Sigmoid colon (tissue), 4 donors: ENCODE measurements at regions not wholly inside any gene's neighbourhood (a gene's known extent, or its start where the extent isn't known, plus 50 kb on each side); places are given as distances from the start of the nearest gene placed in this dataset.

ENCODE experiments used
- CTCF ChIP-seq, 4 experiments: fragments of 450-650 bp in 3 of 4; fragments of 200-600 bp in 1 of 4; IDR thresholded peaks; one replicate each; pipeline ENCODE4 v1.5.1; 2016 to 2019; ENCODE audit warnings: antibody characterized with exemption in 4 of 4, mild to moderate bottlenecking in 3 of 4, moderate library complexity in 2 of 4
- EP300 ChIP-seq, 4 donors: sonication (generic); formaldehyde crosslinking; IDR thresholded peaks; one replicate each; pipeline ENCODE4 v1.6.1; 2017; ENCODE audit warnings: antibody characterized with exemption in 4 of 4
- POLR2A ChIP-seq, 2 donors: fragments of 450-650 bp; IDR thresholded peaks; one replicate each; pipeline ENCODE4 v1.6.1; 2016; ENCODE audit warnings: antibody characterized with exemption in 2 of 2, mild to moderate bottlenecking in 2 of 2, moderate library complexity in 2 of 2

DNA sequence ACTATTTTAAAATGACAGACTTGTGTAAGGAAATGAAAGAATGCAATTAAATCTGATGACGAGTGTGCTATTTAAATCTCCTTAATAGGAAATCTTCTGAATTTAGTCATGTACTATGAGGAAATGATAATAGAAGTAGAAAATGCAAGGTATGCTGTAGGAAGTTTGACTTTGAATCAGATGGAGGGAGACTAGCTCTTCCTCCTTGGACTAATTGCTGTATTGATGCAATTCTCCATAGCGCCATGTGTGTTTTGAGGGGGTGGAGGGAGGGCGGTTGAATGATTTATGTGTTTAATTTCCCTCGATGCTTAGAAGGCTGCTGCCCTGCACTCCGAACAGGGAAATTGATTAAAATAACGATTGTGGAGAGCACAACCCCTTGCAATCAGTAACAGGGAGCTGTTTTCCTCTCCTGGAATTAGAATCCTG lies 179.0 kb upstream of the PRNP start:
- TF ChIP-seq CTCF (IDR thresholded peaks at IDR 0.05) (no peak), POLR2A (IDR thresholded peaks at IDR 0.05) (no peak), EP300 (IDR thresholded peaks at IDR 0.05) (no peak)
